Ectodermal cell (in vitro differentiated cells): ENCODE measurements at regions not wholly inside any gene's neighbourhood (a gene's known extent, or its start where the extent isn't known, plus 50 kb on each side); places are given as distances from the start of the nearest gene placed in this dataset.

Experiments
- H3K27ac ChIP-seq: 2 replicates; pipeline ENCODE4 v1.7.0; 2013; ENCODE audit warnings: mild to moderate bottlenecking, low read depth, low read length; ENCODE audit not compliant: insufficient read depth, poor library complexity, severe bottlenecking
- H3K27me3 ChIP-seq: 2 replicates; pipeline ENCODE4 v1.7.0; 2013; ENCODE audit warnings: mild to moderate bottlenecking, low read length; ENCODE audit not compliant: insufficient read depth, control insufficient read depth, poor library complexity, severe bottlenecking
- H3K36me3 ChIP-seq: one replicate; pipeline ENCODE4 v1.7.0; 2013; ENCODE audit warnings: low read length; ENCODE audit not compliant: control insufficient read depth, insufficient read depth
- H3K4me1 ChIP-seq: one replicate; pipeline ENCODE4 v1.7.0; 2013; ENCODE audit warnings: low read length; ENCODE audit not compliant: control insufficient read depth, insufficient read depth
- H3K4me3 ChIP-seq: 2 replicates; pipeline ENCODE4 v1.7.0; 2013; ENCODE audit warnings: low read depth, low read length, control low read depth; ENCODE audit not compliant: insufficient read depth
- H3K9me3 ChIP-seq: 2 replicates; pipeline ENCODE4 v1.7.0; 2013; ENCODE audit warnings: mild to moderate bottlenecking, low read length, moderate library complexity; ENCODE audit not compliant: control insufficient read depth
- WGBS, 2 experiments: methylation state at CpG; one replicate each; pipeline ENCODE4 v1.1.7; 2013; ENCODE audit warnings: missing lambda C conversion rate in 2 of 2; 5-methylcytosine and 5-hydroxymethylcytosine counted together

DNA sequence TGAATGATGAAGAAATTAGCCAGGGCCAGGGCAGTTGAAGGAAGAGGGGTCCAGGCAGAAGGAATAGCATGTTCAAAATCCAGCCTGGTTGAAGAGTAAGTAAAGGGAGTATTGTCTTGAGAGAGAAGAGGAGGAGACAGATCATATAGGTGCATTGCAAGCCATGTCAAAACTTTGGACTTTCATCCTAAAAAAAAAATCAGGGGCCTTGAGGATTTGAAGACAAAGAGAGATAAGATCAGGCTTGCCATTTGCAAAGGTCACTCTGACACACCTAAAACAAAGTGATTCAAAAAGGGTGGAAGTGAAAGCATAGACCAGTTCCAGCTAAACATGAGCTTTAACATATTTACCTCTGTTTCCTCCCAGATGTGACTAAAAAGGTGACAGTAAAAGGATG is 95.7 kb upstream of the DRD2 start:
- H3K9me3 ChIP-seq: no peaks in the 10 kb centered on the region
- H3K4me1 ChIP-seq: peaks cover 21% of the 10 kb centered on the region
- H3K4me3 ChIP-seq: no peak overlapping the region
- no peak overlapping the region for H3K27ac ChIP-seq
- H3K36me3 ChIP-seq: no peaks in the 10 kb centered on the region
- H3K27me3 ChIP-seq: no peaks in the 10 kb centered on the region

DNA sequence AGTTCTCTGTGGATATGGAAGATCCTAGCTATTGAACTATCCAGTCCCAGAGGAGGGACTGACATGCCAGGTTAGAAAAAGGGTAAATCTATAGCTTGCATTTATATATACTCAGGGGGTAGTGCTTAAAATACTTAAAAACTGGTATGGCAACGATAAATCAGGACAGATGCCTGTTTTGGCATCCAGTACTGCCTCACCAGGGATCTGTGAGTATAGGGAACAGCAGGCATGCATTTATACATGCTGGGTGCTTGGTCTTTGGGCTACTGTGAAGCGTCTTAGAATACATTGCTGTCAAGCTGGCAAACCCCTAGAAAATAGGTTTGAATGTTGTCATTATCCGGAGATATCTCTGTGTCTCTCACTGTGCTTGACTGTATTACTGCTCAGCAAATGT is 94.2 kb upstream of the DRD2 start:
- WGBS, 2 experiments: 91 to 97% methylated on average over 3 of the region's 3 CpGs
- Histone ChIP-seq H3K27ac (no peak overlapping the region), H3K36me3 (no peaks in the 10 kb centered on the region), H3K4me1 (peaks cover 21% of the 10 kb centered on the region), H3K27me3 (no peaks in the 10 kb centered on the region), H3K4me3 (no peak overlapping the region), H3K9me3 (no peaks in the 10 kb centered on the region)

DNA sequence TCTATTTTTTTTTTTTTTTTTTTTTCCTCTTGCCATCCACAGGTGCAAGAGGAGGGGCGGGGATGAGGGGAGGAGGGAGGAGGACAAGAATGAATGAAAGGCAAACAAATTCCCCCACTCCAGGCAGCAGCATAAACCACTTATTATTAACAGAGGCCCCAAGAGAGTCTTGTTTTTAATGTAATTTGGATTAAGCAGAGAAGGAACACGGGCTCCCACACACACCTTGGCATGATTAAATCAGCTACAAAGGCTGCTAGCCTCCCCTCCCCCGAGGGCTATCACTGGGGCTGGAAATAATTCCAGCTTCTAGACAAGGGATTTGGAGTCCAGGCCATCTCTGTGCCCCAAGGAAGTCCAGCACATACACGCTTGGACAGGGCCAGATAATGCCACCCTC is 93.4 kb upstream of the DRD2 start:
- Histone ChIP-seq H3K27me3 (no peaks in the 10 kb centered on the region), H3K9me3 (no peaks in the 10 kb centered on the region), H3K4me3 (no peak overlapping the region), H3K36me3 (no peaks in the 10 kb centered on the region), H3K4me1 (peaks cover 21% of the 10 kb centered on the region), H3K27ac (peak overlapping the region; percentile 21)
- 65 to 67% methylated on average over 3 of the region's 4 CpGs for WGBS, 2 experiments

DNA sequence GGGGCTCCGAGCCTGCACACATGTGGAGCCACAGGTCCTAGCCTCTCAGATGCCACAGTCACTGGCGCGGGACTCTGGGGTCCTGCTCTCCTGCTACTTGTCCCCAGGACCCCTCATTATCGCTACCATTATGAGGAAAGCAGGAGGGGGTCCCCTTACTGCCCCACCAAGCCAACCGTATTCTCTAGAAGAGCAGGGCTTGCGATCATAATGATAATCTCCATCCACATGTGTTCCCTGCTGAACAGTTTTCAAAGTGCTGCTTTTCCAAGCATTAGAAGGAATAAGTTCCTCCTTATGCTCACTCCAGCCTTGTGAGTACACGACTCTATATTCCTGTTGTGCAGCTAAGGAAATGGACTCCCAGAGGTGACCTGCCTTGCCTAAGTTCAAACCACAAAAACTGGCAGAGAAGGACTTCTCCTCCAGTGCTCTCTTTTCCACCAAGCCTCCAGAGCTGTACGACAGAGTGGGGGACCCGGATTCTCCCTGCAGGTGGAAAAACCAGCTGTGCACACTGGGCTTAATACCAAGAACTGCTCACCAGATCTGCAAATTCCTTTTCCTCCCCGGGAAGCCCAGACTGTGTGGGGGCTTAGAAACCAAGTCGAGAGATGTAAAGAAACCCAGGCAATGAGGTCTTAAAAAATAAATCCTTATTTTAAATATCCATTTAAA is 92.8 kb upstream of the DRD2 start:
- Histone ChIP-seq H3K4me1 (peaks cover 21% of the 10 kb centered on the region), H3K4me3 (no peak overlapping the region), H3K36me3 (no peaks in the 10 kb centered on the region), H3K27ac (no peak overlapping the region), H3K9me3 (no peaks in the 10 kb centered on the region), H3K27me3 (no peaks in the 10 kb centered on the region)
- 63 to 67% methylated on average over 9 to 10 of the region's 11 CpGs for WGBS, 2 experiments

DNA sequence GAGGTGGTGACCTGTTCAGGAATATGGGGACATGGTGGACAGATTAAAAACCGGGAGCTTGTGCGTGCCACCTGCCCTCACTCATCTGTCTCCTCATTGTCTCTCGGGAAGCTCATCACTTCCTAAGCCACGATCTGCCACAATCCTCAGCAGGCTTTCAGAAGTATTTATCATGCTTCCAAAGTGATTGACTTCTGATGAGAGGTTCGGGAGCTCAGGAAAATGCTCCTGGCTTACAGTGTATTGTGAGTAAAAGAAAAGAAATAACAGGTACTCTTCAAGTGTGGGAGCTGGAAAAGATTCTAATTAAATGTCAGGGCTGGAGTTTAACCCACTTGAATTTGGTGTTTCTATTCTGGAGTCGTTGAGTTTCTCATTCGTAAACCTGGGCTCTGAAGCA is 91.9 kb upstream of the DRD2 start:
- no peak overlapping the region for H3K4me3 ChIP-seq

GRCh38 chr11:113564527-113565130 is 89.4 kb upstream of the DRD2 start:
- Histone ChIP-seq H3K4me1 (peaks cover 16% of the 10 kb centered on the region), H3K36me3 (no peaks in the 10 kb centered on the region), H3K27ac (no peak overlapping the region), H3K27me3 (no peaks in the 10 kb centered on the region), H3K9me3 (no peaks in the 10 kb centered on the region), H3K4me3 (no peak overlapping the region)
- 89% methylated on average over 4 of the region's 4 CpGs for WGBS, 2 experiments

More for the DNA sequence above, 91.9 kb upstream of the DRD2 start:
- no peaks in the 10 kb centered on the region for H3K9me3 ChIP-seq
- whole genome bisulfite sequencing, 2 experiments: 95% methylated on average over 5 to 7 of the region's 7 CpGs
- H3K27ac ChIP-seq: no peak overlapping the region
- no peaks in the 10 kb centered on the region for H3K27me3 ChIP-seq
- H3K4me1 ChIP-seq: peaks cover 21% of the 10 kb centered on the region
- H3K36me3 ChIP-seq: no peaks in the 10 kb centered on the region

DNA sequence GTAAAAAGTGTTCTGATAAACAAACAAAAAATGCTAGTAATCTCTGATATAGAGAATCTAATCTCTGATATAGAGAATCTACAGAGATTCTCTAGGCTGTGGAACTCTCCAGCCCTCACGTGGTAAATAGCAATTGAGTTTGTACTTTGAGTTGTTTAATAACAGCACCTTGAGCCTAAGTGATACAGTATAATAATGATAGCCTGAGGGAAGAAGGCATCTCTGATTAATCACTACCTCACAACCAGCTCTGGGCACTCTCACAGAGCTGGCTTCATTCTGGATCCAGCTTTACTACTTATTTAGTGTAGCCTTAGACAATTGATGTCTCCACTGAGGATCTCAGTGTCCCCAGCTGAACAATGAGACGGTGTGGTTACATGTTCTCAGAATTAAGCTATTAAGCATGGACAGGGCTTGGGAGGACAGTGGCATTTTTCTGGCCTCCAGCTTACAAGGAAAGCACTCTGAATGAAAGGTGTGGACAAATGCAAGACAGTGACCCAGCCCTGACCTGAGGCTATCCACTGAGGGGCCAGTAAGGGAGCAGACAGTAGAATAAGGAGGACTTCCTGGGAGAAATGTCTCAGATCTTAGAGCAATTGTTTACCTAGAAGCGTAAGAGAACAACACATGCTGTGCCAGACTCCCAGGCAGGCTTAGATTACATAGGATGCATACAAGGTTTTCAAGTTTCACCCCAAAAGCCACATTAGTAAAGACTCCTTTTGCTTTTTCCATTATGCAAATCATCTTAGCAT is 88.7 kb upstream of the DRD2 start:
- no peak overlapping the region for H3K4me3 ChIP-seq
- WGBS, 2 experiments: 83 to 86% methylated on average over 3 of the region's 3 CpGs
- no peaks in the 10 kb centered on the region for H3K27me3 ChIP-seq

DNA sequence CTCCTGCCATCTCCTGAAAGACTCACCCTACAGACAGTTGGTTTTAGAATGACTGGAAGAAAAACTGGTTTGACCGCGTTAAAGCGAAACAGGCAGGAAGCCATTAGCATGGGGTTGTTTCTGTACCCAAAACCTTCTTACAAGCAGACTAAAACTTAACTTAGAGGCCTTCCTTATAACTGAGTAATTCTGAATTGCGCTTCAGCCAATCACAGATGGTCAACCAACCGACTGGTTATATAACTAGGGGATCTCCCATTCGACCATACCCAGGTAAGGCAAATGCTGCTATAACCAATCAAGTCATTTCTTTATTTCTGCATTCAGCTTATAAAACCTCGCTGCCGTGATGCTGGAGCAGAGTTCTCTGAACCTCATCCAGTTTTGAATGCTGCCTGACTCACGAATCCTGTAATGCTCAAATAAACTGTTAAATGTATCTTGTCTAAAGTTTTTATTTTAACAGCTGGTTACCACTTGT is 87.8 kb upstream of the DRD2 start:
- no peaks in the 10 kb centered on the region for H3K9me3 ChIP-seq
- WGBS, 2 experiments: 90 to 93% methylated on average over 9 of the region's 9 CpGs
- no peak overlapping the region for H3K4me3 ChIP-seq
- H3K27ac ChIP-seq: no peak overlapping the region
- no peaks in the 10 kb centered on the region for H3K27me3 ChIP-seq
- no peaks in the 10 kb centered on the region for H3K36me3 ChIP-seq
- H3K4me1 ChIP-seq: peaks cover 7% of the 10 kb centered on the region

More for the DNA sequence above, 88.7 kb upstream of the DRD2 start:
- H3K36me3 ChIP-seq: no peaks in the 10 kb centered on the region
- no peaks in the 10 kb centered on the region for H3K9me3 ChIP-seq
- H3K27ac ChIP-seq: no peak overlapping the region
- H3K4me1 ChIP-seq: peaks cover 16% of the 10 kb centered on the region

DNA sequence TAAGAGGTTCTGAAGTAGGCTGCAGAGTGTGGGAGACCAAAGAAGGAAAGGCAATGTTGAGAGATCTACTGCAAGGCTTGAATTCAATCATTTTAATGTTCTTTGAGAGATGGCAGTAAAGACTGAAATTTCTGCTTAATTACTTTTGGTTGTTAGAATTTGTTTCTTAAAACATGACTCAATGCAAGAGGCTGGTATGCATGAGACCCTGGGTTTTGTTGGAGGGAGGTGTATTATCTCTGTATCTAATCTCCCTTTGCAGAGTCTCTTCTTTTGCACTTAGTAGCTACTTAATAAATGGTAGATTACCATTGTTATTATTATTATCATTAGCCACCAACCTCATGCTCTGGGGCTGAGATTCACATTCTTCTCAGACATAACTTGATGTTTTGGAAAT is 87.4 kb upstream of the DRD2 start:
- no peak overlapping the region for H3K4me3 ChIP-seq
- no peaks in the 10 kb centered on the region for H3K9me3 ChIP-seq
- no peak overlapping the region for H3K27ac ChIP-seq
- peaks cover 3% of the 10 kb centered on the region for H3K4me1 ChIP-seq
- no peaks in the 10 kb centered on the region for H3K27me3 ChIP-seq
- no peaks in the 10 kb centered on the region for H3K36me3 ChIP-seq

DNA sequence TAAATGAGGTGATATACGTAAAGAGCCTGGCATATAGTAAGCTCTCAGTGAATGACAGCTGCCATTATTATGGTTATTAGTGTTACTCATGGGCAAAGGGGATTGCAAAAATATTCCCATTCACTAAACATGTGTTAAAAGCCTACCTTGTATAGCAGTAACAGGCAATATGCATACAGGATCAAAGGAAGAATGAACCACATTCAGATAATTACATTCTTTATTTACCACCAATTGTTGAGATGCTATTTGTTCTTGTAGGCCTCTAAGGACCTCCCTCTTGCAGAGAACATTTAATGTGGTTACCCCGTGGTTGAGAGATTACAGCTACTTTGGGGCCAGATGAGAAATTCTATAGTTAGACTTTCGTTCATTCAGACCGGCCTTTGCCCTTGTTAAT is 82.7 kb upstream of the DRD2 start:
- no peaks in the 10 kb centered on the region for H3K4me1 ChIP-seq
- no peaks in the 10 kb centered on the region for H3K27me3 ChIP-seq
- WGBS, 2 experiments: 90 to 92% methylated on average over 4 of the region's 4 CpGs
- H3K9me3 ChIP-seq: no peaks in the 10 kb centered on the region
- H3K4me3 ChIP-seq: no peak overlapping the region
- no peak overlapping the region for H3K27ac ChIP-seq
- H3K36me3 ChIP-seq: no peaks in the 10 kb centered on the region
